Activated T-cell treated with anti-CD3 and anti-CD28 coated beads for 24 hours (primary cell): ENCODE measurements at regions not wholly inside any gene's neighbourhood (a gene's known extent, or its start where the extent isn't known, plus 50 kb on each side); places are given as distances from the start of the nearest gene placed in this dataset.

Source experiments
- DNase-seq: peaks from one replicate; pipeline ENCODE4 v3.0.0-alpha.2; 2020; ENCODE audit warnings: low read depth

DNA sequence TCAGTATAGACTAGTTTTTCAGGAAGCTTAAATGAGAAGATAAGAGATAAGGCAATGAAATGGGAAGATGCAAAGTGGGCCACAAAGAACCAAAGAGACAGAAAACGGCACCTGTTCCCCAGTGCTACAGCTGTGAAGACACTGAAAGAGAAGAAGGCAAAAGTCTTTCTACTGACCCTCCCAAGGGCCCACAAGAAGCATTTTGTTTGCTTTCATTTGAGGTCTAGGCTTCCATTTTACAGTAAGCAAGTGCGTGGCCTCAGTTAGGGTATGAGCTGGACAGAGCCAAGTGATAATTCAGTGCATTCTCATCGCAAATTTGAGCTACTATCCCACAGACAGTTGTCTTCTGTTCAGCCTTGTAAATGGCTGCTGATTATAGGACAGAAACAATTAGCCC is 53.4 kb upstream of the STK17B start:
- DNase-seq, result no peak

DNA sequence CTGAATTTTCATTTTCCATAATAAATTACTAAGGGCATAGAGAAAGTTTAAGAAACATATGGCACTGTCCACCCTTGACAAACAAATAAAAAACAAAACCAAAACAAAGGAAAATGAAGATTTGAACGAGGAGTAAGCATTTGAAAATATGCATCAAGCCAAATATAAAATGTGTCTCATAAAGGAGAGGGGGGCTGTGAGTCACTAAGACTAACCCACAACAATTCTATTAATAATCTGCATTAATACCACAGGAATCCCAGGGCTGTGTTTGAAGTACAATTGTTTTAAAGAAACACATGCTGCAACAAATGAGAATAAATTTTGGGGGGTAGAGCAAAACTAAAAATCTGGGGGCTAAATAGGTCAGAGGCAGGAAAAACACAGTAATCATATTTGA is 53.8 kb upstream of the STK17B start:
- no peak for DNase-seq

DNA sequence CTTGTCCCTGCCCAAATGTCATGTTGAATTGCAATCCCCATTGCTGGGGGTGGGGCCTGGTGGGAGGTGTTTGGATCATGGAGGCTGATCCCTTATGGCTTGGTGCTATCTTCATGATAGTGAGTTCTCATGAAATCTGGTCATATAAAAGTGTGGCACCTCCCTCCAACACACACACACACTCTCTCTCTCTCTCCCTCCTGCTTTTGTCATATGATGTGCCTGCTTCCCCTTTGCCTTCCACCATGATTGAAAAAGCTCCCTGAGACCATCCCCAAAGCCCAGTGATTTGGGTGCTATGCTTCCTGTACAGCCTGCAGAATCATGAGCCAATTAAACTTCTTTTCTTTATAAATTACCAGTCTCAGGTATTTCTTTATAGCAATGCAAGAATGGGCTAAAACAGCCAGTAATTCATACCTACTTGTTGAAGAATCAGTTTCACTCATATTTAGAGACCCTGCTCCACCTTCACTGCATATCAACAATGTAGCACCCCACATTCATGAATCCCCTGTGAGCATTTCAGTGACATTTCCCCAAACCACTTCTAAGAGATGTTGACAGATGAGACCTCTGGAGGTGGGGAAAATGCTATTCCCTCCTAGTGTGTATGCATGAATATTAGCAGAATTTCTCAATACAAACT is 54.8 kb upstream of the STK17B start:
- DNase-seq, result no peak

DNA sequence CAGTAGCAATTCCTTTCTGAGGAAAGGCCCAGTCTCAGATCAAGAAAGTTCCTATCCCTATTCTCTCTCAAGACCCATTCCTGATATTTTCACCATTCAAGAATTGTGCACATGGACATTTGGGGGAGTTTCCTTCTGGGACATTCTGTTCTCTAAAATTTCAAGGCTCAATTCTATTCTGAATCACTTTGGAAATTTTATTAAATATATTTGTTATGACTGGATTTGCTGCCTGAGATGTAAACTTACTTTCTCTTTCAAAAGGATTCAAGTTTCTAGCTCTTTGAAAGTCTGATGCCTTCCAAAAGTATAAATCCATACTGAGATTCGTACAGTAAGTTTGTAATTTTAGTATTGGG is 55.3 kb upstream of the STK17B start:
- no peak for DNase-seq

DNA sequence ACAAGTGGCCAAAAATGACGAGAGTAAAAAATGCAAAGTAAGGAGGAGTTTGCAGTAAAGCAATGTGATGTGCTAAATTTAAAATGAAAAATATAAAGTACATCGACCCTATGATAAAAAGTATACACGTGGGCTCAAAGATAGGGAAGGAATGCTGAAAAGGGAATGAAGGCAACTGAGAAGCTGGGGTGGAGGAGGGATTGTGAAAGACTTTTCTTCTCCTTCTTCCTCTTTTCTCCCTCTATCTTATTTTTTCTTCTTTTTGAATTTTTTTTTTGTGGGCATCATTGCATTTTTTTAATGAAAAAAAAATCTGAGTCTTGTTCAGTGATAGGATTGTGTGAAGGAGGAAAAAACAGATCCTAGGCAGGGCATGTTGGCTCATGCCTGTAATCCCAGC is 57.6 kb upstream of the STK17B start:
- DNase-seq, result no peak

DNA sequence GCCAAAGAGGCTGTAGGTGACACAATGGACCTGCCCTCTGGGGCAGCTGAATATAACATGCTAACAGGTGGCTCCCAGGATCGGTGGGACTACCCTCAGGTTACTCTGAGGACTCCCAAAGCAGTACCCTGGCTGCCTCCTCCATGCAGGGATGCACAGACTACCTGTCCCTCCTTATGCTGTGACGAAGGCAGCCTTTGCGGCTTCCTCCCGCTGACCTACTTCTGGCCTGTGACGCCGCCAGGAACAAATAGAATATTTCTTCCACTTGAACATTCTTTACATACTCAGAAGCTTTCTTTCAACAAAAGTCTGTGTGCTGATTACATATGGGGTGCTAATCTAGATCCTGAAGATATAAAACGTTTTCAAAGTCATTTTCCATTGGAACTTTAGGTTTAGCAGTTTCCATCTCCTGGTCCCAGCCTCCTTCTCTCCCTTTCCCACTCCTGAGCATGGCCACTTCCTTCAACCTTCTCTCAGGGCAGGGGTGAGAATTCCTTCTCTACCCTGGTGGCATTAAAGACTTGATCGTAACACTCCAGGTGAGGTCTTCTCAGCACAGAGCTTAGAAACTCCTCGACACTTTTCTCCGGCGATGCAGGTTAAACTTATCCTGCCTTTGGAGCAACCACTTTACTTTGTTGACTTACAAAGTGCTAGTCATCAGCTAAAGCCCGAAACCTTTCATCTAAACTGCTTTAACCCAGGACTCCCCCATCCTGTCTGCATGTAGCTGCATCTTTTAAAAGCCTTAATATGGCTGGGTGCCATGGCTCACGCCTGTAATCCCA is 58.9 kb upstream of the STK17B start:
- DNase-seq, result no peak

DNA sequence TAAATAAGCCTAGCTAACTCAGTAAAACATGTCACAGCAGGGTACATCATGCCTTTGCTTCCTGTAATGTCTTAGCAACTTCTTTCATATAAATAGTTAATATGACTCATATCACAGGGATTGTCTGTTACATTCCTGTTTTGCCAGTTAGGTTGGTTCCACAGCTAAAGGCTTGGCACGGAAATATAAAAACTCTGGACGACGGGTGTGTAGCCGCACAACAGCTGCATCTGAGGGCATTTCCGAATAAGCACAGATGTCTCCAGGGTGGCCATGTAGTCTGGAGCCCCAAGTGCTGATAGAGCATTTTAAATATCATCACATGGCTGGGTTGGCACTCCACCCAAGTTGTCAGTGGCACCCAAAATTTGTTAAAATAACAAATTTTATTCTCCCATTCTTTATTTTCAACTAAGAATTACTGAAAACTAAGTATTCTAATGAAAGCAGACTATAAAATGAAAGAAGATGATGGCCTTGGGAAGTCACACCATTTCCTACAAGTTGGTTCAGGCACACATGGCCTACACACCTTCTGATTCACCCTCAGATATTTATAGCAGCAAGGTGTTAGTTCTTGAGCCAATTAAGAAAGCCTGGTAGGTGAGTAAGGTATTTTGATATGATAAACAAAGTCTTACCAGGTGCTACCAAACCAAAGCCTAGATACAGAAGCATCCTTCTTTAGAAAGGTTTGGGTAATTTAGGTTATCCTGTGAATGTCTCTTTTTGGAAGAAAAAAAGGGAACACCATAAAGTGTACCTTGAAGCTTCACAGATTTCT is 61.8 kb upstream of the STK17B start:
- no peak for DNase-seq

DNA sequence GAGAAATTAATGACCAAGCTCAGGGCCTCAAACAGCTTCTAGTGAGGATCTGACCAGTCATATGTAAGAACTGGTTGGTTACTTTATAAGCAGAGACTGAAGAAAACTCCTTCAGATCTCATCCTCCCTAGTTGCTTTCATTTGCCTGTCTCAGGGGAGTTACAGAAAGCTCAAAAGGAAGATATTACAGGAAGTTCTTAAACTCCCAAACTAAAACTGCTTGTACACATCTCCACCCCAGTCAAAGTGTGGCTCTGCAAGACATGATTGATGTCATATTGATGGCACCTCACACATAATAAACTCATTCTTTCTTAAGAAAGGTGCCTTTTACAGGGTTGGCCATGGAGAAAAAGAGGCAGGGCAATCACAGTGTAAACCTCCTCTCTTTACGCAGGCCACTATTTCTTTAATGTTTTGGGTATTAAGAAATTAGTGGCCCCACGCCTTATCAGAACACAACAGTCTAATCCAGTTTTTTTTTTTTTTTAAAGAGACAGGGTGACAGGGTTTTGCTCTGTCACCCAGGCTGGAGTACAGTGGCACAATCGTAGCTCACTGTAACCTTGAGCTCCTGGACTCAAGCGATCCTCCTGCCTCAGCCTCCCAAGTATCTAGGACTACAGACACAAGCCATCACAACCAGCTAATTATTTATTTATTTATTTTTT is 62.6 kb upstream of the STK17B start:
- DNase-seq, result no peak

DNA sequence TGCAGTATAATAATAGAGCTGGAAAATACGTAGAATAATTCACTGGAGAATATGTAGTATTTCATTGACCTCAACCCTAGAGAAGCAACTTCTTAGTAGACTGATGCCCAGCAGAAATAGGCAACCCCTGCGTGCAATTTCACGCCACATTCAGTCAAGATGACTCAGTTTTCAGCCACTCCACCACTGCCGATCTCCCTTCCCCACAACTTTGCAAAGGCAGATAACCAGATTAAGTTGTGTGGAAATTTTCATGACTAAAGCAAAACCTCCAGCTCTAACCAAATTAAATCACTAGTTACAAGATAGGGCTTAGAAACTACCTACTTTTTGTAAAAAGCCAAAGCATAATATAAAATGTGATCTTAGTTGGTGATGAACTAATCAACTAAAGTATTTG is 63.3 kb upstream of the STK17B start:
- DNase-seq, result peak; percentile 57

DNA sequence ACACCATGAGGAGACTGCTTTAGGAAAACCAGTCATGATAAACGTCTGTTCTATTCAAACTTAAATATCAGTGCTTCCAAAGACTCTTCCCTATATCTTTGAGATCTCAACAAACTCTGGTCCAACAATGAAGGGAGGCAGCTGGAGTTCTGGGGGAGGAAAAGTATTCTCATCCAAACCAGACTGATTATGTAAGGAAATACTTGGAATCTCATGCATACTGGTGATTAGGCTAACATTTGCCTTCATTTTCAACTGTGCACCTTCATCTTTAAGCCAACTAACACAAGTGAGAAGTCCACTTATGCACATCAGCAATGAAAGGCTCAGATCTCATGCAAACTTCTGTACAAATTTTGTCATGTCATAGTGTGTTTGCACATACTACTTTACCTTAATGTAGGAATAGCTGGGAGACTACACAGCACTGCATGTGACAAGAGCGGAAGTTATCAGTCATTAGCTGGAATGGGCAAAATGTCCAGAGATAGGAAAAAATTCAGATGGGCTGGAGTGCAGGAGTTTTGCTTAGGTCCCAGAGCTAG is 67.5 kb upstream of the STK17B start:
- no peak for DNase-seq

DNA sequence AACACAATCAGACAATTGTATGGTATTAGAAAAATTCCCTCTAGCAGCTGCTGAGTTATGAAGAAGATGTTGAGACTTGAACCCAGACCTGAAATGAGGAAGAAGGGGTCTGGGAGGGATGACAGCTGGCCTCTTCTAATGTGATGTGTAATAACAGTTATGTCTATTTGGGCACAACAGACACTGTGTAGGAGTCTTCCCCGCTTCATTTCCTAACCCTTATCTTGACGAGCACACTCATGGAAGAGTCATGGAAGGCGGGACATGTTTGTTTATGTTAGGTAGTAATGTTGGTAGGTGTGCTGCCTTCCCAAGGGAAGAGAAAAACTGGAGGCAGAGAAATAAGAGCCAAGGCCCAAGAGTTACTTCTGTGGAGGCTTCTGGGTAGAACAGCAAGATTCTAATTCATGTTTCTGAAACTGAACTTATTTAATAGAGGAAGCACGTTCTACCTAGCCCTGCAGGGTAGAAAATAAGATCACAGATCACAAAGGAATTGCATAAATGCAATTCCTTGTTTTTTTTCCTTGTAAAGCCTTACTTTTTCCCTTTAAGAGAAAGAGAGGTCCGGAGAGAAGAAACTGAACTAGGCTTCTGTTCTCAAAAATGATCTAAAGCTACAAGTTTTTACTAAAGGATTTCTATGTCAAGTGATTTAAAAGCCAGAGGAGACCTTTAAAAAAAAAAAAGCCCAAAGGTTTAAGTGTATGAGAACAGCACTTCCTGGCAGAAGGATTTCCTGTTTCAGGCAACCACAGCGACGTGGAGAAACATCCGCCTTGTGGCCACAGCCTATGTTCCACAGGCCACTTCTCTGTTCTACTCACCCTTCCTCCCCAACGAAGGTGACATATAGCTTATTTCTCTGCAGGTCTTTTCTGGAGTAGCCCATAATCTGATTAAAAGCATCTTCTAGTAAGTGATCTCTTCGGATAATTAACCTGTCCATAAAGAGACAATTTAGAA is 68.5 kb upstream of the STK17B start:
- DNase-seq, result peak; percentile 68

DNA sequence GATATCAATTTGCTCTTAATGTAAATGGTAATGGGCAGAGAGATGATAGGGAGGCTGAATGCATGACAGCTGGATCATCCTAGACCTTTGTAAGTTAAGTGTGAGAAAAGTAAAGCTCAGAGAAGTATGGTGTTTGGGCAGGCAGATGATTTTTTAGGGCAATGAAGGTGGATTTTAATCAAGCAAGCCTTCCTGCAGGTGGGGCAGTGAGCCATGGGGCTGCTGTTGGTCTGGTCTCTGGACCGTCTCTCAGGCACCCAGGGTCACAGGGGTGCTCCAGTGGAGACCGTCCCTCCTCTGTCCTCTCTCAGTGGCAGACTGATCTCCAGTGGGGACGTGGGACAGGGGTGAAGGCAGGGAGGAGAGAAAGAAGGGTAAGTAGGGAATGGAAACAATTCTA is 69.8 kb upstream of the STK17B start:
- DNase-seq, result no peak

DNA sequence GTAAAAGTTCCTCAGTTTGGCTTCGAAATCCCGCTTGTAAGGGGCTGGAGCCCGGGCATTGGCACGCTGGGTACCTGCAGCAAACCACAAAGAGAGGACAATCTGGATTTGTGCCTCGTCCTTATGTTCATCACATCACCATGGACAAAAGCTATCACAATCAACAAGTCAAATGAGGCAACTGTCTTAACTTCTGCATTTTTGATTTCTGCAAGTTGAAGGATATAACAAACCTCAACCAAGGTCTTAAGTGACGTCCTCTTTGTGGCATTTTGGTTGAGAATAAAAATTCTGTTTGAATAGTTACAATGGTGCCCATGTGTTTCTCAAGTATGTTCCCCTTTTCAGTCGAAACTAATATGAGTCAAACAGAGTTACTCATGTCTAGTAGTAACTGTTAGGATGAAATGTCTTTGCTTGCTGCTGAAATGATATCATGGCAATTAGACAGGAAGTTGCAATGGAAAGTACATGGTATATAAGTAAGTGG is 70.8 kb upstream of the STK17B start:
- no peak for DNase-seq

DNA sequence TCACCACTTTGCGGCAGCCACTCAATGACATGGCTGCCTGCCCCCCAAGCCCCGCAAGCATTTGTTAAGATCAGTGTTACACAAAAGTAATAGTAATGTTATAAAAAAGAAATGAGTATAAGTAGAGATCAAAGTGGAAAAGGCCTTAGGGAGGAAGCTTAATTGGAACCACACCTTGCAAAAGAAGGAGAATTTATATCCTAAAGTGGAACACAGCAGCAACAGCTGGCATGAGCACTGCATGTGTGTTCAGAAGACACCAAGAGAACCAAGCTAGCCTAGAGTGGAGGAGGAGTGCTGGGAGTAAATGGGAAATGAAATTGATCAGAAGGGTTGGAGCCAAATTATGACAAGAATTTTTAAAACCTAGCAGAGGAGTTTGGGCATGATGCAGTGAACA is 73.1 kb upstream of the STK17B start:
- no peak for DNase-seq

DNA sequence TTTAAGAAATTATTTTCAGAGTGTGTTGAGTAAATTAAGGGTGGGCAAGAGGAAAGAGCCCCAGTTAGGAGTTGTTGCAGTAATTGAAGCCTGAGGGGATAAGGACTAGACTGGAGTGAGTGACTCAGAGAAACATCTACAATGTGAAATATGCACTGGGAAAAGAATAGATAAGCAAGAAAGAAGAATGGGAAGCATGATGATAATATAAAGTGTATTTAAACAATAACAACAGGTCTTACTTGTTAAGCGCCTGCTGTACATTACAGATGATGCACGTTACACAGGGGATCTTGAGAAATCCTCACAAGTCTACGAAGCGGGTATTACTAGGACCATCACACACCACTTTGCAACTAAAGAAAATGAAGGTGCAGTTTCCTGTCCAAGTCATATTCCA is 73.6 kb upstream of the STK17B start:
- DNase-seq, result no peak

DNA sequence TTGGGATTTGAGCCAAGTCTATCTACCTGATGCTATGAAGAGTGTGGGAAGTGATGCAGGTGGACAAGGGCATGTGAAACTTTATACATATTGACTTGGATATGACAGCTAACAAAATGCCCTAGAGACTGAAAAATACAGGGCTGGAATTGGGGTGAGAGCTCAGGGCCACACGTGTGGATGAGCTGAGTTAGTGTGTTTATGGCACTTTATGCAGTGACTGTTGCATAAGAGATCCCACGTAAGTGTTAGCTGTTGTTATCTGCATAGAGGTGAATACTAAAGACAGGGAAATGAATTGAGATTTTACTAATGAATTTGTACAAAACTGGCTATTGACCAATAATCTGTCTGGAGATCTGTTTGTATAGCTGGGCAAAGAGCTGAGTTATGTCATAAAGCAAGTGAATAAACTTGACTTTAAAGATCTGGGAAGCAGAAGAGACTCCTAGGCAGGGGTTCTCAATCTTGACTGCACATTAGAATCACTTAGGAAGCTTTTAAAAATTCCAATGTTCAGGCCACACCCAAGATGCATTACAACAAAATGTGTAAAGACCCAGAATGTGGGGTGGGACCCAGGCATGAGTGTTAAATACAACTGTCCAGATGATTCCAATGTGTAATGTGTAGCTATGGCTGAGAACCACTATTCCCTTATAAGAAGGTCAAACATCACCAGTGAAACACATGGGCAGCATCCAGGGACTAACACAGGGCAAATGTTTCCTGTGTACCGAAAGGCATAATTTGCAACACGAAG is 74.2 kb upstream of the STK17B start:
- DNase-seq, result no peak

DNA sequence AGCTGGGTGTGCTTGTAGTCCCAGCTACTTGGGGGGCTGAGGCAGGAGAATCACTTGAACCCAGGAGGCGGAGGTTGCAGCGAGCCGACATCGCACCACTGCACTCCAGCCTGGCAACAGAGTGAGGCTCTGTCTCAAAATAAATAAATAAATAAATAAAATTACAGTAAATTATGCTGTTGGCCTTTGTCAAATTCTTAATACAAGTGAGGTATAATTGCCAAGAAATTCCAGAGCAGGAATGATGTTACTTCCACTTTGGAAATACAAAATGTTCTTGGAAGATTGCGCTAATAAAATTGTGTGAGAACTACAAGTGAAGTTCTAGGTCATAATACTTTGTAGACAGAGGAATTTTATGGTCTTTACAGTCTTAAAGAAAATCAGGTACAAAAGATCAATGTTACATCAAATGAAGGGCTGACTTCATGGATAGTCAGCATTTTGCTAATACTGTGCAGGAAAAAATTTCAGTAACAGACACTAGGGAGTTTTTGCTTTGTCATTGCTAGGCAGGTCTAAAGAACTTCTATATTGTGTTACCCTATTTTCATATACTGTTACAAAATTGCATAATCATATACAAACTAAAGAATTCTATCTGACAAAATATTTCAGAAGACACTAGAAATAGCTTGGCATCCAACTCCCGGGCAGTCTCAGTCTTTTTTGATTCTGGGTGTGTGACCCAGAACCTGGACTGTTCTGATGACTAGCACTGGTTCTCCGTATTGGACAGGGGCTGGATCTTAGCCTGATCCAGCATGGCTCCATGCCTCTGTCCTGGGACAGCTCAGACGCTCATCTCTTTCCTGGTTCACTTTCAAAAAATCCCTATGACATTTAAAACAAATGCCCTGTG is 76.0 kb upstream of the STK17B start:
- DNase-seq, result no peak

DNA sequence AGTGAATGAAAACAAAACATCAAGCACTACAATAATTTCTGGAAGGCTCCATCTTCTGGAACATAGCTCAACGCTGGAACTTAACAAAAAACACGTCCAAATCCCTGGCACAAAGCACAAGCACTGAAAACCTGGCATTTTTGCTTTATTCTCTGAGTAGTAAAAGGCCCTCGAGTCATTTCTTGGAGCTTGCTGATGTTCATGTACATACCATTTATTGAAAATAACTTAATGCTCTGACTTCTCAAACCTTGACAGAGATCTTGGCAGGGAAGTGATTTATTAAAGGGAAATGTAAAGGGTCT is 76.5 kb upstream of the STK17B start:
- DNase-seq, result no peak

DNA sequence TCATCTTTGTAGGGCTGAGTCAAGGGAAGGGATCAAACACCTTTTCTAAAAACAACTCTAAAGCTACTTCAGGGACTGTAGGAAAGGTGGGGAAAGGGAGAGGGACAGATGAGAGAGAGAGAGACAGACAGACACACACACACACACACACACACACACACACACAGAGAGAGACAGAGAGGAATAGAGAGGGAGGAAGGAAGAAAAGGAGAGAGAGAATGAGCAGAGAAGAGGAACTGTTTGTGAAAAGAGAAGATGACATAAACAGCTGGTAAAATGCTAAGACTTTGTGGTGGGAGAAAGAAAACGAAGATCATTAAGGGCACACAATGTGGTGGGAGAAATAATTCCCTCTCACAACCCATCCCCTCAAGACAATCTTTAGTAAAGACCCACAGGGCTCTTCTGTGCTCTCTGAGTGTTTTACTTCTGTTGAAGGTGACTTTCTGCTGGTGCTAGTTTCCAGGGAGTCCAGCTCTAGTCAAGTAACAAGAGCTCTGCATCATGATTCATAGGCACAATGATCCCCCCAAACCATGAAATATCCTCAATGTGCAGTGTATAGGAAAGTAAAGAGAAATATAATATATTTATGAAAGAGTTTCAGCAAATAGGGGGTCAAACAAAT is 77.2 kb upstream of the STK17B start:
- no peak for DNase-seq
